ENCODE measurements at regions not wholly inside any gene's neighbourhood (a gene's known extent, or its start where the extent isn't known, plus 50 kb on each side); places are given as distances from the start of the nearest gene placed in this dataset.

GRCh38 chr4:22031423-22031822 lies 82.9 kb upstream of the KCNIP4 start:
- DNase-seq (ENCODE audit: extremely low read depth in 1 of 4, low spot score in 3 of 4): no peak
- H3K4me1 ChIP-seq (replicated peaks in 1 of 2; ENCODE audit: control insufficient read depth in 2 of 2, insufficient read depth in 2 of 2, low read length in 2 of 2): no peaks in the 10 kb centered on the region
- no peak overlapping the region for H3K9ac ChIP-seq (ENCODE audit: insufficient read depth in 1 of 2, low read depth in 2 of 2, low read length in 2 of 2)
- no peak for FAIRE-seq
- H3K36me3 ChIP-seq (ENCODE audit: control insufficient read depth, insufficient read depth, low read length): no peaks in the 10 kb centered on the region
- BruUV-seq (replicated peaks): no TSS peak
- no peaks in the 10 kb centered on the region for H3K9me1 ChIP-seq (ENCODE audit: control insufficient read depth, insufficient read depth, low read length)
- H3K79me2 ChIP-seq (ENCODE audit: control insufficient read depth, insufficient read depth, low read length): no peaks in the 10 kb centered on the region
- in situ Hi-C loops (cut with MboI): no loop called here
- intact Hi-C loops (cut with micrococcal nuclease): no loop called here
- H3K27ac ChIP-seq (ENCODE audit: extremely low read depth, low read depth, low read length): no peak overlapping the region
- H3K9me3 ChIP-seq (replicated peaks; ENCODE audit: control insufficient read depth, insufficient read depth, low read depth, low read length): no peaks in the 10 kb centered on the region
- H4K20me1 ChIP-seq (replicated peaks; ENCODE audit: control insufficient read depth, insufficient read depth, low read length): no peaks in the 10 kb centered on the region
- TF ChIP-seq EZH2 (IDR thresholded peaks at IDR 0.05; ENCODE audit: borderline replicate concordance, low read depth, low read length) (no peak), CEBPG (CRISPR knock-in tag; IDR thresholded peaks at IDR 0.05) (no peak), CEBPG (tag; conservative IDR thresholded peaks at IDR 0.05 in 1 of 2, IDR thresholded peaks at IDR 0.05 in 1 of 2) (0 out of 4 replicates have a peak, but pooled peaks of 1 of the 2 experiments have one; percentile 34)
- H3K27me3 ChIP-seq (ENCODE audit: control insufficient read depth in 2 of 2, insufficient read depth in 2 of 2, low read length in 2 of 2): no peaks in the 10 kb centered on the region
- H2AFZ ChIP-seq (ENCODE audit: low read depth, low read length): no peak overlapping the region
- 5% methylated on average over 1 of the region's 1 CpG for WGBS (ENCODE audit: insufficient coverage, low coverage, missing lambda C conversion rate)
- CTCF ChIA-PET (ENCODE audit: low intra/inter-chr PET ratio): no interaction called here
- POLR2A ChIA-PET: no interaction called here
- H3K4me3 ChIP-seq: no peak overlapping the region
- no peak overlapping the region for H3K4me2 ChIP-seq (ENCODE audit: insufficient read depth, low read length)
- no peak for ATAC-seq

GRCh38 chr4:22030881-22031280 lies 82.3 kb upstream of the KCNIP4 start:
- Histone ChIP-seq H3K79me2 (ENCODE audit: control insufficient read depth, insufficient read depth, low read length) (no peaks in the 10 kb centered on the region), H3K9ac (ENCODE audit: insufficient read depth in 1 of 2, low read depth in 2 of 2, low read length in 2 of 2) (no peak overlapping the region), H3K4me2 (ENCODE audit: insufficient read depth, low read length) (no peak overlapping the region), H3K4me3 (no peak overlapping the region), H3K27ac (ENCODE audit: extremely low read depth, low read depth, low read length) (no peak overlapping the region), H3K36me3 (ENCODE audit: control insufficient read depth, insufficient read depth, low read length) (no peaks in the 10 kb centered on the region), H2AFZ (ENCODE audit: low read depth, low read length) (no peak overlapping the region), H3K9me1 (ENCODE audit: control insufficient read depth, insufficient read depth, low read length) (no peaks in the 10 kb centered on the region), H4K20me1 (replicated peaks; ENCODE audit: control insufficient read depth, insufficient read depth, low read length) (no peaks in the 10 kb centered on the region), H3K9me3 (replicated peaks; ENCODE audit: control insufficient read depth, insufficient read depth, low read depth, low read length) (no peaks in the 10 kb centered on the region), H3K27me3 (ENCODE audit: control insufficient read depth in 2 of 2, insufficient read depth in 2 of 2, low read length in 2 of 2) (no peaks in the 10 kb centered on the region), H3K4me1 (replicated peaks in 1 of 2; ENCODE audit: control insufficient read depth in 2 of 2, insufficient read depth in 2 of 2, low read length in 2 of 2) (no peaks in the 10 kb centered on the region)
- WGBS (ENCODE audit: insufficient coverage, low coverage, missing lambda C conversion rate): 0% methylated on average over 1 of the region's 1 CpG
- in situ Hi-C loops (cut with MboI): no loop called here
- FAIRE-seq (no peak), DNase-seq (ENCODE audit: extremely low read depth in 1 of 4, low spot score in 3 of 4) (no peak), ATAC-seq (no peak)
- BruUV-seq (replicated peaks): no TSS peak
- intact Hi-C loops (cut with micrococcal nuclease): no loop called here
- CTCF ChIA-PET (ENCODE audit: low intra/inter-chr PET ratio): no interaction called here
- POLR2A ChIA-PET: no interaction called here
- TF ChIP-seq CC2D1A (IDR thresholded peaks at IDR 0.05): no peak
- no peak for TF ChIP-seq ARID4B (CRISPR knock-in tag; IDR thresholded peaks at IDR 0.05)
- TF ChIP-seq PML (IDR thresholded peaks at IDR 0.05; ENCODE audit: low read length): no peak
- no peak for TF ChIP-seq RNF2 (IDR thresholded peaks at IDR 0.05)
- TF ChIP-seq KDM1A (IDR thresholded peaks at IDR 0.05): no peak
- no peak for TF ChIP-seq TEAD4 (IDR thresholded peaks at IDR 0.05; ENCODE audit: low read length)
- TF ChIP-seq TEAD4 (CRISPR knock-in tag; IDR thresholded peaks at IDR 0.05; ENCODE audit: borderline replicate concordance): no peak
- no peak for TF ChIP-seq SAP30 (IDR thresholded peaks at IDR 0.05; ENCODE audit: borderline replicate concordance, insufficient read depth, low read depth, low read length, poor library complexity, severe bottlenecking)
- TF ChIP-seq FOSL1 (tag; conservative IDR thresholded peaks at IDR 0.05): no peak
- no peak for TF ChIP-seq ZNF41 (CRISPR knock-in tag; conservative IDR thresholded peaks at IDR 0.05)

All from K562 (cell line).